HS-5 (cell line): ENCODE measurements at regions not wholly inside any gene's neighbourhood (a gene's known extent, or its start where the extent isn't known, plus 50 kb on each side); places are given as distances from the start of the nearest gene placed in this dataset.
"Not testable (repeated sequence)": the region's sequence is repeated elsewhere in the genome, so short reads cannot be mapped to it uniquely, and the experiment has no call there.

ENCODE experiments used
- DNase-seq: peaks from one replicate; pipeline ENCODE4 v3.0.0-alpha.2; 2012; ENCODE audit warnings: low read depth

DNA sequence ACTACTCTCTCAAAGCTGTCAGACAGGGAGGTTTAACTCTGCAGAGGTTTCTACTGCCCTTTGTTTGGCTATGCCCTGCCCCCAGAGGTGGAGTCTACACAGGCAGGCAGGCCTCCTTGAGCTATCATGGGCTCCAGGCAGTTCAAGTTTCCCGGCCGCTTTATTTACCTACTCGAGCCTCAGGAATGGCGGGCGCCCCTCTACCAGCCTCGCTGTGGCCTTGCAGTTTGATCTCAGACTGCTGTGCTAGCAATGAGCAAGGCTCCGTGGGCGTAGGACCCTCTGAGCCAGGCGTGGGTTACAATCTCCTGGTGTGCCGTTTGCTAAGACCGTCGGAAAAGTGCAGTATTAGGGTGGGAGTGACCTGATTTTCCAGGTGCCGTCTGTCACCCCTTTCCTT is 124.3 kb downstream of the PTCHD1 start:
- not testable (repeated sequence) for DNase-seq

DNA sequence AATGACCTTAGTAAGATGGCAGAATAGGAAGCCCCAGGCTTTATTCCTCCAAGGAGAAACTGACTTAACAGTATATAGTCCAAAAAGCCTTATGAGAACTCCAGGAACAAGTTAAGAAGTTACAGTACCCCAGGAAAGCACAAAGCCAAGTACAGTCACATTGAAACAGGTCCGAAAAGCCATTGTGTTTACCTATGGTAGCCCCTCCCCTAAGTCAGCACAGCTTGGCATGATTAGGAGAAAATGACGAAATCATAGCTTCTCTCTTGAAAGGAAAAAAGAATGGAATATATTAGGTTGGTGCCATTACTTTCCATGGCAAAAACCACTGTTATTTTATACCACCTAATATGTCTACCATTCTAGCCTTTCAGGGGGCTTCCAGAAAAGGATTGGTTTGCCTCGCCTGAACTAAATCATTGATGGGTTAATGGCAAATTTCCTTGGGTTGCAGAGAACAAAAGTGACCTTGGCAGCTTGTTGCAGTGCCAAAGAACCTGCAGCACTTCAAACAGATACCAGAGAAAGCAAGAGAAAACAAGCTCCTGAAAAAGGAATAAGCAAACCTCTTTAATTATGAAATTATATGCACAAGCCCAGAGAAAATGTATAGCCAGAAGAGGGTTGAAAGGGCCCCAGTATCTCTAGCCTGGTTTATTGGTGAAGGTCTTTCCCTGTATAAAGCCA is 130.6 kb downstream of the PTCHD1 start:
- no peak for DNase-seq

DNA sequence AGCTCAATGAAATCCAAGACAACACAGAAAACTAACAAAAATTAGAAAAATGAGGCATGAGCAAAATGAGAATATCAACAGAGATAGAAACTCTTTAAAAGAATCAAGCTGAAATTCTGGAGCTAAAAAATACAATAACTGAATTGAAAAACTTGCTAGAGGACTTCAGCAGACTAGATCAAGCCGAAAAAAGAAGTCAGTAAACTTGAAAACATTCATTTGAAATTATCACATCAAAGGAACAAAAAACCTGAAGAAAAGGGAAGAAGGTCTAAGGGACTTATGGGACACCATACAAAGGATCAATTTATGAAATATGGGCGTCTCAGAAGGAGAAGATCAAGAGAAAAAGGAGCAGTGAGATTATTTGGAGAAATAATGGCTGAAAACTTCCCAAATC is 131.3 kb downstream of the PTCHD1 start:
- DNase-seq = no peak

DNA sequence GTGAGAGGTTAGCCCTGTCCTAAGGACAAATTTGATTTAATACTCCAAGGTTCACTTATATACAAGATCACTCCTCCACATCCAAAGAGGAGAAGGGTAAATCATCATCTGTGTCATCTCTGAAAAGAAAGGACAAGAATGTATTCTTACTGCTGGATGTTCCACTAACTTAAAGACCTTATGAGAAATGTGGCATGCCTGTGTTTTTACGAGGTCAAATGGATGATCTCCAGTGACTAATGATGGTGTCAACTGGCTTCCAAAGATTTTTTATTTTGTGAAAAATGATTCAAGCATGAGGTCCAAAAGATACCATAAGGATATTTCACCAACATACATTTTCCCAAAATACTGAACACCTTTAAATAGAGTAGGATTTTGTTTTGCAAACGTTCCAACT is 143.4 kb downstream of the PTCHD1 start:
- peak; percentile 58 for DNase-seq

DNA sequence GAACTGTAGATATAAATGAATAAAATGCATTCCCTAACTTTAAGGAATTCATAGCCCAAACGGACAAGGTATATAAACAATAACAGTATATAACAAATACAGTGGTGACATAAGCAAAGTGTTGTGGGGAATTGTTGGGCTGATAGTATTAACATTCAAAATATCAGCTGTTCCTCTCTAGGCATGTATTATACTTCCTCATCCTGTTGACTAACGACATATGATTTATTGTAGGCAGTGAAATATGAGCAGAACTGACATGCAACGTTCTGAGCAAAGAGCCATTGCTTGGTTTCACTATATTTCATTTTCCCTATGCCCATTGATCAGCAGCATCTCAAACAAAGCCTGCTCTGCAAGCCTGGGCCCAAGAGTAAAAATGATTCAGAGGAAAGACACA is 143.9 kb downstream of the PTCHD1 start:
- no peak for DNase-seq

DNA sequence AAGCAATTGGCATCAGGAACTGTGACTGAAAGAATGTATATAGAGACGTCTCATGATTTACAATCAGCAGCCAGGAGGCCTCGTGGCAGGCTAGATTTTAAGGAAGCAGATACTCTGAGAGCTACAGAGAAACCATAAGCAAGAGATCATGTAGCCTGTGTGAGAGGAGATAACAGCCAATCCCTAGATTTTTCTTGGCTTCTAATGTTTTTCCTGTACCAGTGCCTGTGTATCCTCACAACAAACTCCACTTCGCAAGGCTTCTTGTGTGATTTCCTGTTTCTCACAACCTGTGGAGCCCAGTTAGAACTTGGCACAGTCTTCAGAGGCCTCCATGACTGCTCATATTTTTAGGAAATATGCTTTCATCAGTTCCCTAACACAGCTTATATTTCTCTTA is 147.9 kb downstream of the PTCHD1 start:
- DNase-seq = no peak

DNA sequence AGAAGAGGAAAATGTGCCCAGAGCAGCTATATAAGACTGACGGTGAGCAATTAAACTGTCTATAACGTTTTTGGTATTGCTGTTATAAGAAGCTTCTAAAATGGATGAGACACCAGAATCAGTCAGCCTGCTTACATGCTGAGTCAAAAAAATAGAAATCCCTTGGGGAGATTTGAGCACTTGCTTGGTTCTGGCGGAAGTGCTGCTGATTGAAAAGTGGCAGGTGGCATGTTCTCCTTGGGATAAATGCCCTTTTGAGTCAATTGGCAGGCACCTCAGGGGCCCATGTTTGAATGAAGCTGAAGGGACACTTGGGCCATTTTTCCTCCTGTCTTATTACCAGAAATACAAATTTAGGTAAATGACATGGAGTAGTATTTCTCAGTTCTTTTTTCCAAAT is 148.7 kb downstream of the PTCHD1 start:
- no peak for DNase-seq

DNA sequence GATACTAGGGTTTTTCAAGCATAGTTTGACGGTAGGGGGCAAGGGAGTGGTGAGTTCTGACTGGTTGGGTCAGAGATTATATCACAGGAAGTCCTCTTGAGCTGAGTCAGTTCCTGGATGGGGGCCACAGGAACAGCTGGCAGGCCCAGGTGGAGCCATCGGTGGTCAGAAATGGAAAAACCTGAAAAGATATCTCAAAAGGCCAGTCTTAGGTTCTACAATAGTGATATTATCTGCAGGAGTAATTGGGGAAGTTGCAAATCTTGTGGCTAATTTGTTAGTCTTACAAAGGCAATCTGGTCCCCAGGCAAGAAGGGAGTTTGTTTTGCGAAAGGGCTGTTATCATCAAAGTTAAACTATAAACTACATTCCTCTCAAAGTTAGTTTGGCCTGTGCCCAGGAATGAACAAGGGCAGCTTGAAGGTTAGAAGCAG is 159.3 kb downstream of the PTCHD1 start:
- DNase-seq = no peak

DNA sequence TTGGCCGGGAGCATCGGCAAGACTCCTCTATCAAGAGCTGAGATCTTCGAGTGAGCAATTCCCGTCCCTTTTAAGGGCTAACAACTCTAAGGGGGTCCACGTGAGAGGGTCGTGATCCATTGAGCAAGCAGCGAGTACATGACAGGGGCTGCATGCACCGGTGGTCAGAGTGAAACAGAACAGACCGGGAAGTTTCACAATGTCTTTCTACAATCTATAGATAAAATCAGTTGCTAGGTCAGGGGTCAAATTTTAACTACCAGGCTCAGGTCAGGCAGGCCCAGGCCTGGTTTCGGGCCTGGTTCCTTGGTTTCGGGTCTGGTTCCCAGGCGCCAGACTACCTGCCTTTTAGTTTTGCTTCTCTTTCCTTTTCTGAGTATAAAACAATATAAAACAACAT is 160.1 kb downstream of the PTCHD1 start:
- DNase-seq = no peak

DNA sequence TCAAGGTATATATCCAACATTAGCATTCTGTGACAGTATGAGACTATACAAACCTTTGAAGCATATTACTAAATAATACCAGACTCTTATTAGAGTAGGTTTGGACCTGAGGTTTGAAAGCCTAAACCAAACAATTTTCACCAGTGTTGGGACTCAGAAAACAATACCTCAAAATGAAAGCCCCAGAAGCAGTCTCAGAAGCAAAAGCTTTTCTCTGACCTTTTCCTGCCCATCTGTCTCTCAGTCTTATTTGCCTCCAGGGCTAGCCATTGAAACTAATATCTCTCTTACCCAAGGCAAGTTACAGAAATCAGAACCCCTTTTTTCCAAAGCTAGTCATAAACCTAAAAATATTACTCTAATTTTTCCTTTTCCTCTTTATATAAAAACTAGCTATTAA is 163.3 kb downstream of the PTCHD1 start:
- no peak for DNase-seq

DNA sequence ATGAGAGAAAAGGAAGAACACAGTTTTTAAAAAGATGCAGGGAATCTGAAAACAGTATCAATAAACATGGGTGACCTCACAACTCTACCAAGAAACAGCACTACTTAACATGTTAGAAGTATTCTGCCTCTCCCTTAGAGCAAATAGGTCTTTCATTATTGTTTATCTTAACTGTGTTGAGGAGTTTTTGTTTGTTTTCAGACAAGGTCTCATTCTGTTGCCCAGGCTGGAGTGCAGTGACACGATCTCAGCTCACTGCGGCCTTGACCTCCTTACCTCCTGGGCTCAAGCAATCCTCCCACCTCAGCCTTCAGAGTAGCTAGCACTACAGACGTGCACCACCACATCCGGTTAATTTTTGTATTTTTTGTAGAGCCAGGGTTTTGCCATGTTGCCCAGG is 165.3 kb upstream of the PRDX4 start:
- no peak for DNase-seq

DNA sequence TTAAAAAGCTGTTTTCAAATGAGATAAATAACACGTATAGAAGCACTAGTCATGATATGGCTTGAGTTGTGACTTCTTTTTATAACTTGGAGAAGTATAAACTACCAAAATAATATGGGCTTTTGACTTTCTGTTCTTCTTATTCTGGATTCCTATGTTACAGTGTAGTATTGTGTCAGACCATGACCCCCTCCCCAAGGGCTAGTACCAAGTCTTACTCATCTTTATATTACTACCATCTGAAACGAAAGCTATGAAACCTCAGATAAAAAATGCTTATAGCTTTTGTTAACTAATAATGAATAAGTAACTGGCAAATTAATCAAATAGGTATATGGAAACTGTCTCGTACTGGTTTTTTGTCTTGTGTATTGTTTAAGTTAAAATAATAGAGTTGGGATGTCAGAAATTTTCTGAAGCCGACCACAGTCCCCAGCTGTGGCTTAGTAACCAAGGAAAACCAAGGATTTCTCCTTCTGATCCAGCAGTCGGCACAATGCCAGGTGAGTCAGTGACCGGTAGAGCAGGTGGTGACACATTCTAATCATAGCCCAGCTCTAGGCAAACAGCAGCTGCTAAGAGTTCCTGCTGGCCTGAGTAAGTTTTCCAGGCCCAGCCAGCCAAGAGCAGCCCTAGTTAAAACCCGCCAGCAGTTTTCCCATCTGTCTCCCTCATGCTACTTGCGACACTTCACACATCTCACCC is 163.3 kb upstream of the PRDX4 start:
- peak; percentile 84 for DNase-seq

DNA sequence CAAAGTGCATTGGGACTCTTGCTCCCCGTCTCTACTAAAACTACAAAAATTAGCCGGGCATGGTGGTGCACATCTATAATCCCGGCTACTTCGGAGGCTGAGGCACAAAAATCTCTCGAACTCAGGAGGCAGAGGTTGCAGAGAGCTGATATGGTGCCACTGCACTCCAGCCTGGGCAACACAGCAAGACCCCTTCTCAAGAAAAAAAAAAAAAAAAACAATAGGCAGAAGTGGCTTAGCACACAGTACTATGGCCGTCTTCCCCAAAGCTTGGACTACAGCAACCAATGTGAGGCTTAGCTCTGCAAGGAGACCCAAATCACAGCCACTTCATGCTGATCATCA is 162.8 kb upstream of the PRDX4 start:
- DNase-seq = no peak

DNA sequence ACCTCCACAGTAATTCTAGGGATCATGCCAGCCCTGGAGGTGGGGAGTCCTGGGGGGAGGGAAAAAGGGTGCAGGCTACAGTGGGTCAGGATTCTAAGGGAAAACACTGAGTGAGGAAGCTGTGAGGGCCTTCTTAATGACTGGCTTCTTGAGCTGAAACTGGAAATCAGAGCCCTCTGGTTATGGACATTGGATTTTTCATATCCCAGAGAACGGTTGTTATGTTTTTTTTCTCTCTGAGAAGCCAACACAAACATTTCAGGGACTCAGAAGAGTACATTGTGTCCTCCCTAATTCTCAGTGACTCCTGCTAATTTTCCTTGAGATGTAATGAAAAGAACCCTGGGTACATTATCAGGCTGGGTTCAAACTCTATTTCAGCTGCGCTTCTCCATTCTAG is 162.4 kb upstream of the PRDX4 start:
- DNase-seq = no peak

DNA sequence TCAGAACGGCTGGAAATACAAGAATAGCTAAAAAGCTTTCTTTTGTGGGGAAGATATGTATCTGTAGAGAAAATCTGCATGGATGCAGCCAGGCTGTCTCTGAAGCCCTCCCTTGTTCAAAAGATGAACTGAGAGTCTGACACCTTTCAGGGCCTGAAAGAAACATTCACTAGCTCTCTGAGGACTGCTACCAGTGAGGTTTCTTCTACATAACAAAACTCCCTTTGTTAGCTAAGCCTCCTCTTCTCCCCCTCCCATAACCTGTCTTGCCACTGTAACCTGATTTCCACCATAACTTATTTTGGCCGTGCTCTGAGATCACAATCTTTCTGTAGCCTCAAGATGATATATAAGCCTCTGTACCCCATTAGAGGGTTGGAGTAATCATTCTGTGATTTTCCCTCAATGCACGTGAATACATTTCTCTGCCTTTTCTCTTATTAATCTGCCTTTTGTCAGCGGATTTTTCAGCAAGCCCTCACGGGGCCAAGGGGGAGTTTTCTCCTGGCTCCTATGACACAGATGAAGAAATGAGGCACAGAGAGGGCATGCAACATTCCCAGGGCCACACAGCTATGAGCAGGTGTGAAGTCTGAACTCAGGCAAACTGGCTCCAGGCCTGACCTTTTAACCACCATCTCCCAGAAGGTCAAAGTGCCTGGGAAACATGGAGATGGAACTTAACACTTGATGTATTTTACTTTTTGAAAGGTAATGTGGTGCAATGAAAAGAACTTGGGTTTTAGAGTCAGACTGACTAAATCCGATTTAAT is 161.6 kb upstream of the PRDX4 start:
- no peak for DNase-seq

DNA sequence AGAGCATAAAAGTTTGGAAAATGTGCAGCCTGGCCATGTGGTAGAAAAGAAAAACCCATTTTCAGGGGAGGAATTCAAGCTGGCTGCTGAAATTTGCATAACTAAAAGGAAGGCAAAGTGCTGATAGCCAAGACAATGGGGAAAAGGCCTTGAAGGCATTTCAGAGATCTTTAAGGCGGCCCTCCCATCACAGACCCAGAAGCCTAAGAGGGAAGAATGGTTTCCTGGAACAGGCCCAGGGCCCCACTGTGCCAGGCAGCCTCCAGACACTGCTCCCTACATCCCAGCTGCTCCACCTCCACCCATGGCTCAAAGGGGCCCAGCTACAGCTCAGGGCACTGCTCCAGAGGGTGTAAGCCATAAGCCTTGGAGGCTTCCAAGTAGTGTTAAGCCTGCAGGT is 158.0 kb upstream of the PRDX4 start:
- no peak for DNase-seq

DNA sequence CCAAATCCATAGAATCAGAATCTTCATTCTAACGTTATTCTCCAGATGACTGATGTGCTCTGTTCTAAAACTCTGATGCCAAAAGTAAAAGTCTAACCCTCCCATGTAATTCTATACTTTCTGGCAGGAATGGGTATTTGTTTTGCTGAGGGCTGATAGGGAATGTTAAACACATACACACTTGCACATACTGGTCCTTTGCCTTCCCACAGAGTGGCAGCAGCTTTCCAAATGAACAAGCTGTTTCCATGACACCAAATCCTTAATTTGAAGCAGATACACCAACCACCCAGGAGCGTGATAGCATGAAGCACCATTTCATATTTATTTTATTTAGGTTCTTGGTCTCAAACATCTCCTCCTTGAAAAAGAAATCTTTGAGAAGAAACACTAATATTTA is 155.5 kb upstream of the PRDX4 start:
- DNase-seq = no peak

DNA sequence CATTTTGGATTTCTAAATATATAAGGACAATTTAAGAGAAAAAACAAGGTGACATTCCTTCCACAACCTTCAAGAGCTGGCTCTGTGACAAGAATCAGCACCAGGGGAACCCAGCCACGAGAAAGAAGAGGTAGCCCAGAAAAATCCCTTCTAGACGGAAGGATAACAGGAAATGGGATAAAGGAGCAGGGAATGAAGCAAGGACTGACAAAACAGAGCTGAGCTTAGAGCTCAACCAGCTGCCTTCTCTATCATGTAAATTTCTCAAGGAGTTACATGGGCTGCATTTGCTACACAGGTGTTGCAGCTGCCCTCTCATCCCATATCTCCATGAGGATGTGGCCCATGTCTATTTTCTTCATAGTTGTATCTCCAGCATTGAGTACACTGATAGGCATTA is 154.2 kb upstream of the PRDX4 start:
- DNase-seq = no peak

DNA sequence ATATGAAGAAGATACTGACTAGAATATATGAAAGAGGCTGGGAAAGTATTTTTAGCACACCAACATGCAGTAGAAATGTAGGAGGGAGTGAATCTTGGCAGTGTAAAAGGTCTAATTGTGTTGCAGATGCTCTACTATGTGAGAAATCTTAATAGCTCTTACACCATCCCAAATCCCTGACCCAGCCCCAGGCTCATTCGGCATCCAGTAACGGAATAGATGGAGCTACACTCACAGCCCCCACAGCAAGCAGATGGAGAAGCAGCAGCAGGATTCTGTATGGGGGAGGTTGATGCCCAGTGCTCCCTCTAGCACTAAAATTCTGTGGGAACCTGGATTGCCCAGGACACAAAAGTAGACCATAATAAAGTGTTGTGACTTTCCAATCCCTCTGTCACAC is 153.2 kb upstream of the PRDX4 start:
- DNase-seq = no peak

DNA sequence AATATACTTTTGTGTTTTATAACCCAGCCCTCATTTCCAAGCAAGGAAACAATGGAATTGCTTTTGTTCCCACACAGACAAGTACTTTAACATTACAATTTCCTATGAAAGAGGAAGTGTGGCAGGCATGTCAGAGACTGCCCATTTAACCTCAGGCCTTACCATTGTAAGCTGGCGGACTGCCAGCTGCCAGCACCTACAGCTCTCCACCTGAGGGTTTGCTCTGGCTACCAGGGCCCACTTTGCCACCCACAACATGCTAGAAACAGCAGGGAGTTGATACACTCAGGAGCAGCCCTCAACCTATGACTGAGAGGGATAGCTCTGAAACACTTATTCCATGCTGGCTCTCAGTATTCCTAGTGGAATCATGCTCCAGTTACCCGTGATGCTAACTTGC is 152.3 kb upstream of the PRDX4 start:
- DNase-seq = no peak

DNA sequence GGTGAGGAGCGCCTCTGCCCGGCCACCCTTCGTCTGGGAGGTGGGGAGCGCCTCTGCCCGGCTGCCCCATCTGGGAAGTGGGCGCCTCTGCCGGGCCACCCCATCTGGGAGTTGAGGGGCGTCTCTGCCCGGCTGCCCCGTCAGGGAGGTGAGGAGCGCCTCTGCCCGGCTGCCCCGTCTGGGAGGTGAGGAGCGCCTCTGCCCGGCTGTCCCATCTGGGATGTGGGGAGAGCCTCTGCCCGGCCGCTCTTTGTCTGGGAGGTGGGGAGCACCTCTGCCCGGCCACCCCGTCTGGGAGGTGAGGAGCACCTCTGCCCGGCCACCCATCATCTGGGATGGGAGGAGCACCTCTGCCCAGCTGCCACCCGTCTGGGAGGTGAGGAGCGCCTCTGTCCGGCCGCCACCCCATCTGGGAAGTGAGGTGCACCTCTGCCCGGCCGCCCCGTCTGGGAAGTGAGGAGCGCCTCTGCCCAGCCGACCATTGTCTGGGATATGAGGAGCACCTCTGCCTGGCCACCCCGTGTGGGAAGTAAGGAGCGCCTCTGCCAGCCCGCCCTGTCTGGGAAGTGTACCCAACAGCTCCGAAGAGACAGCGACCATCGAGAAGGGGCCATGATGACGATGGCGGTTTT is 144.2 kb upstream of the PRDX4 start:
- DNase-seq = not testable (repeated sequence)

DNA sequence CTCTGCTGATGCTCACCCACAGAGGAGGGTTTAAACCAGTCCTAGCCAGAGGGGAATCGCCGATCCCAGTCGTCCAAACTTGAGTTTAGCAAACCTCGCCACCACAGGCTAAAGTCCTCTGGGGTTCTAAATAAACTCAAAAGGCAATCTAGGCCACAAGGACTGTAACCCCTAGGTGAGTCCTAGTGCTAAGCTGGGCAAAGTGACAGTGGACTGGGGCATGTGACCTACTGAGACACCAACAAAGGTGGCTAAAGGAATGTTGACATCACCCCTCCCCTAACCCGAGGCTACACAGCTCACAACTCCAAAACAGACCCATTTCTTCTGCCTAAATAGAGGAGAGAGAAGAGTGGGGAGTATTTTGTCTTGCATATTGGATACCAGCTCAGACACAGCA is 142.8 kb upstream of the PRDX4 start:
- no peak for DNase-seq

DNA sequence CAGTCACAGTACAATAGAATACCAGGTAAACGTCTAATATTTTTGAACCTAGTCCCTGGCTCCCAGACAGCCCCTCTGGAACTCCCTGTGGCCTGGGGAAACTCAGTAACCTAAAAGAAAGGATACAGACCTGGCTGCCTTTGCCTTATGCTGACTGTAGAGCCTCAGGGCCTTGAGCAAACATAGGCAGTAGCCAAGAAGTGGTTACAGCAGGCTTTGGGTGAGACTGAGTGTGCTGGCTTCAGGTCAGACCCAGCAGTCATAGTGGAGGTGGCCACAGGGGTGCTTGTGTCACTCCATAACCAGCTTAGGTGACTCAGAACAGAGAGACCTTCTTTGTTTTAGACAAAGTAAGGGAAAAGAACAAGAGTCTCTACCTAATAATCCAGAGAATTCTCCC is 141.8 kb upstream of the PRDX4 start:
- DNase-seq = no peak
